MM.1S (cell line): ENCODE measurements at regions not wholly inside any gene's neighbourhood (a gene's known extent, or its start where the extent isn't known, plus 50 kb on each side); places are given as distances from the start of the nearest gene placed in this dataset.

Source experiments
- EZH2 ChIP-seq: fragments of 300-600 bp; sonication (generic); optimal IDR thresholded peaks from 2 replicates; pipeline ENCODE3; 2017; ENCODE audit warnings: low read depth, mild to moderate bottlenecking, antibody characterized with exemption, low read length, mixed read lengths
- TF ChIP-seq, protein P1 (sequence below): fragments of 300-600 bp; sonication (generic); IDR thresholded peaks from 2 replicates; pipeline ENCODE4 v1.5.1; 2016; ENCODE audit warnings: antibody characterized with exemption, low read length, mixed read lengths

DNA sequence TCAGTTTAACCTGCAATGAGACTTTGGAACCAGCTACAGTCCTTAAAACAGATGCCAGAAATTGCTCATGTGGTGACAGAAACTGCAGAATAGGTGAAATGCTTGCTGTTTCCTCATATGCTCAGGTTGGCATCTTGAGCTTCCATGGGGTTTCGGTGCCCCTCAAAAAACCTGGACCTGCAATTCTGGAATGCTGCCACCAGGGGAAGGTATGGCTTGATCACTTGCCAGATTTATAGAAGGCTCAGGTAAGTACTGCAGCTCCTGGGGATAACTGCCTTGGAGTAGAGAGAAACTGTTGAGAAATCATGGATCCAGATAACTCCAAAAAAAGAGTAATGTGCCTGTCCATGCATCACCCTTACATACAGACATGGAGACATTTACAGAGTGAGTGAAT, 113.0 kb downstream of the CTTN start:
- TF ChIP-seq, protein P1, sequence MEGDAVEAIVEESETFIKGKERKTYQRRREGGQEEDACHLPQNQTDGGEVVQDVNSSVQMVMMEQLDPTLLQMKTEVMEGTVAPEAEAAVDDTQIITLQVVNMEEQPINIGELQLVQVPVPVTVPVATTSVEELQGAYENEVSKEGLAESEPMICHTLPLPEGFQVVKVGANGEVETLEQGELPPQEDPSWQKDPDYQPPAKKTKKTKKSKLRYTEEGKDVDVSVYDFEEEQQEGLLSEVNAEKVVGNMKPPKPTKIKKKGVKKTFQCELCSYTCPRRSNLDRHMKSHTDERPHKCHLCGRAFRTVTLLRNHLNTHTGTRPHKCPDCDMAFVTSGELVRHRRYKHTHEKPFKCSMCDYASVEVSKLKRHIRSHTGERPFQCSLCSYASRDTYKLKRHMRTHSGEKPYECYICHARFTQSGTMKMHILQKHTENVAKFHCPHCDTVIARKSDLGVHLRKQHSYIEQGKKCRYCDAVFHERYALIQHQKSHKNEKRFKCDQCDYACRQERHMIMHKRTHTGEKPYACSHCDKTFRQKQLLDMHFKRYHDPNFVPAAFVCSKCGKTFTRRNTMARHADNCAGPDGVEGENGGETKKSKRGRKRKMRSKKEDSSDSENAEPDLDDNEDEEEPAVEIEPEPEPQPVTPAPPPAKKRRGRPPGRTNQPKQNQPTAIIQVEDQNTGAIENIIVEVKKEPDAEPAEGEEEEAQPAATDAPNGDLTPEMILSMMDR = 0 out of 2 replicates have a peak, but pooled peaks have one; percentile 17
- no peak for TF ChIP-seq EZH2
